ENCODE measurements at regions not wholly inside any gene's neighbourhood (a gene's known extent, or its start where the extent isn't known, plus 50 kb on each side); places are given as distances from the start of the nearest gene placed in this dataset.

DNA sequence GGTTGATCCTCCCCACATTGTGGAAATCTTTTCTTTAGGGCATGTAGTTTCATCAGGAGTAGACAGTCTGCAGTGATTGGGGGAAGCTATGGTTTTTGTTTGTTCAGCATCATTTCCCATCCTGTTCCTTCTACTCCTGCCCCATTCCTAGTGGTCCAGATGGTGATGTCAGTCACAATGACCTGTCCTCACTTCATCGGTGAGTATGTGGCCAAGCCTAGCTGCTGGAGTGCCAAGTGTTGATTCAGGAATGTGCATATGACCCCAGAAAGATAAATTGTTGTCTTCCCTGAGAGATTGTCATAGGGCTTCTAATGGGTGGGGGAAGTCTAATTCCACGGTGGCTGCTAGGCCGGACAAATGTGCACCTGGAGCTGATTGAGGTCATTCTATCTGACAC, 130.6 kb upstream of the FAT1 start:
- H3K9me3 ChIP-seq (ENCODE audit: control insufficient read depth in 2 of 3, insufficient read depth in 1 of 3, low read length in 3 of 3) = peaks cover 0 to 4% (median 0%) of the 10 kb centered on the region in 3 donors

GRCh38 chr4:186855111-186855510, 131.5 kb upstream of the FAT1 start:
- Histone ChIP-seq H3K36me3 (ENCODE audit: control insufficient read depth in 2 of 3, insufficient read depth in 3 of 3, low read length in 3 of 3) (no peaks in the 10 kb centered on the region), H3K27me3 (ENCODE audit: control insufficient read depth, insufficient read depth, low read length) (no peaks in the 10 kb centered on the region), H3K4me1 (ENCODE audit: control insufficient read depth in 2 of 3, insufficient read depth in 2 of 3, low read depth in 1 of 3, low read length in 3 of 3) (no peaks in the 10 kb centered on the region), H3K4me3 (ENCODE audit: low read length in 3 of 3) (no peak overlapping the region), H3K27ac (ENCODE audit: low read depth in 2 of 2, low read length in 2 of 2) (no peak overlapping the region), H3K9me3 (ENCODE audit: control insufficient read depth in 2 of 3, insufficient read depth in 1 of 3, low read length in 3 of 3) (peaks cover 0 to 4% (median 0%) of the 10 kb centered on the region in 3 donors), H3K9ac (ENCODE audit: low read length in 3 of 3) (no peak overlapping the region)
- TF ChIP-seq, protein P1, sequence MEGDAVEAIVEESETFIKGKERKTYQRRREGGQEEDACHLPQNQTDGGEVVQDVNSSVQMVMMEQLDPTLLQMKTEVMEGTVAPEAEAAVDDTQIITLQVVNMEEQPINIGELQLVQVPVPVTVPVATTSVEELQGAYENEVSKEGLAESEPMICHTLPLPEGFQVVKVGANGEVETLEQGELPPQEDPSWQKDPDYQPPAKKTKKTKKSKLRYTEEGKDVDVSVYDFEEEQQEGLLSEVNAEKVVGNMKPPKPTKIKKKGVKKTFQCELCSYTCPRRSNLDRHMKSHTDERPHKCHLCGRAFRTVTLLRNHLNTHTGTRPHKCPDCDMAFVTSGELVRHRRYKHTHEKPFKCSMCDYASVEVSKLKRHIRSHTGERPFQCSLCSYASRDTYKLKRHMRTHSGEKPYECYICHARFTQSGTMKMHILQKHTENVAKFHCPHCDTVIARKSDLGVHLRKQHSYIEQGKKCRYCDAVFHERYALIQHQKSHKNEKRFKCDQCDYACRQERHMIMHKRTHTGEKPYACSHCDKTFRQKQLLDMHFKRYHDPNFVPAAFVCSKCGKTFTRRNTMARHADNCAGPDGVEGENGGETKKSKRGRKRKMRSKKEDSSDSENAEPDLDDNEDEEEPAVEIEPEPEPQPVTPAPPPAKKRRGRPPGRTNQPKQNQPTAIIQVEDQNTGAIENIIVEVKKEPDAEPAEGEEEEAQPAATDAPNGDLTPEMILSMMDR (IDR thresholded peaks at IDR 0.05; ENCODE audit: borderline replicate concordance, extremely low read depth, insufficient read depth) = no peak
- intact Hi-C loops (cut with DNase I) = no loop called here
- DNase-seq (no peak), FAIRE-seq (no peak)

More for the DNA sequence above, 130.6 kb upstream of the FAT1 start:
- no peak overlapping the region for H3K27ac ChIP-seq (ENCODE audit: low read depth in 2 of 2, low read length in 2 of 2)
- H3K27me3 ChIP-seq (ENCODE audit: control insufficient read depth, insufficient read depth, low read length) = no peaks in the 10 kb centered on the region
- H3K9ac ChIP-seq (ENCODE audit: low read length in 3 of 3) = no peak overlapping the region
- no peak overlapping the region for H3K4me3 ChIP-seq (ENCODE audit: low read length in 3 of 3)
- no peak for FAIRE-seq
- TF ChIP-seq, protein P1 (IDR thresholded peaks at IDR 0.05; ENCODE audit: borderline replicate concordance, extremely low read depth, insufficient read depth) = no peak
- H3K4me1 ChIP-seq (ENCODE audit: control insufficient read depth in 2 of 3, insufficient read depth in 2 of 3, low read depth in 1 of 3, low read length in 3 of 3) = no peaks in the 10 kb centered on the region
- intact Hi-C loops (cut with DNase I) = no loop called here
- DNase-seq = no peak
- H3K36me3 ChIP-seq (ENCODE audit: control insufficient read depth in 2 of 3, insufficient read depth in 3 of 3, low read length in 3 of 3) = no peaks in the 10 kb centered on the region

DNA sequence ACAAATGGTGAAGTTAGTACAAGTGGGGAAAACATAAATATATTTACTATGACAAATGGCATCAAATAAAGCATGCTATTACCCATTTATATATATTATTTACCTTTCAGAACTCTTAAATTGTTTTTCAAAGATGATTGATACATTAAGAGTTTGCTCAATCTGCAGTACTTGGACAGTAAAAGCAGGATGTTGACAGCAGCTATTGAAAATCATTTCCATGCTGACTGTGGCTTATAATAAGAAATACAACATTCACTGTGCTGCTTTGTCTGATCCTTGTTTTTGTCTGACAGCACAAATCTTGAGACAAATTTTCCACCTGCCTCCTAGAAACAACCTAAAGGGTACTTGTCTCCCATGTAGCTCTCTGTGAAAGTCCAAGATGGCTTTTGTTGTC, 134.1 kb upstream of the FAT1 start:
- H3K27ac ChIP-seq (ENCODE audit: low read depth in 2 of 2, low read length in 2 of 2) = no peak overlapping the region
- no peaks in the 10 kb centered on the region for H3K27me3 ChIP-seq (ENCODE audit: control insufficient read depth, insufficient read depth, low read length)
- H3K9me3 ChIP-seq (ENCODE audit: control insufficient read depth in 2 of 3, insufficient read depth in 1 of 3, low read length in 3 of 3) = no peaks in the 10 kb centered on the region
- intact Hi-C loops (cut with DNase I) = no loop called here
- H3K4me1 ChIP-seq (ENCODE audit: control insufficient read depth in 2 of 3, insufficient read depth in 2 of 3, low read depth in 1 of 3, low read length in 3 of 3) = no peaks in the 10 kb centered on the region
- DNase-seq (no peak), FAIRE-seq (no peak)
- H3K4me3 ChIP-seq (ENCODE audit: low read length in 3 of 3) = no peak overlapping the region
- H3K36me3 ChIP-seq (ENCODE audit: control insufficient read depth in 2 of 3, insufficient read depth in 3 of 3, low read length in 3 of 3) = no peaks in the 10 kb centered on the region
- no peak overlapping the region for H3K9ac ChIP-seq (ENCODE audit: low read length in 3 of 3)
- TF ChIP-seq, protein P1 (IDR thresholded peaks at IDR 0.05; ENCODE audit: borderline replicate concordance, extremely low read depth, insufficient read depth) = no peak

DNA sequence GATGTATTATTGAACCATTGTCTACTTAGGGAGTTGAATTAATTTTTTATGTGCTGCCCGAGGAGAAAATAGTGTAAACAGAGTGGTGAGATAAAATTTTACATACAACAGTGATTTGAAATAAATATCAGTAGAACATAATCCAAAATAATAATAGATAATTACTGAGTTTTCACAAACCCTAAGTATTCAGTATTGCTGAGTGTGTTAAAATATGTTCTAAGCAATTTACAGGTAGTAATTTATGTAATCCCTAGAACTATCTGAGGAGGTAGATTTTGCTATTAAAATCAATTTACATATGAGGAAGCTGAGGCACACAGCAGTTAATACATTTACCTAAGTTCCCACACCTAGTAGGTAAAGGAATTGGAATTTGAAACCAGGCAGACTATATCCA, 134.7 kb upstream of the FAT1 start:
- no peaks in the 10 kb centered on the region for H3K9me3 ChIP-seq (ENCODE audit: control insufficient read depth in 2 of 3, insufficient read depth in 1 of 3, low read length in 3 of 3)
- H3K4me1 ChIP-seq (ENCODE audit: control insufficient read depth in 2 of 3, insufficient read depth in 2 of 3, low read depth in 1 of 3, low read length in 3 of 3) = no peaks in the 10 kb centered on the region
- DNase-seq (no peak), FAIRE-seq (no peak)
- no peak overlapping the region for H3K4me3 ChIP-seq (ENCODE audit: low read length in 3 of 3)
- no peaks in the 10 kb centered on the region for H3K36me3 ChIP-seq (ENCODE audit: control insufficient read depth in 2 of 3, insufficient read depth in 3 of 3, low read length in 3 of 3)
- no peaks in the 10 kb centered on the region for H3K27me3 ChIP-seq (ENCODE audit: control insufficient read depth, insufficient read depth, low read length)
- intact Hi-C loops (cut with DNase I) = no loop called here
- H3K27ac ChIP-seq (ENCODE audit: low read depth in 2 of 2, low read length in 2 of 2) = no peak overlapping the region
- TF ChIP-seq, protein P1 (IDR thresholded peaks at IDR 0.05; ENCODE audit: borderline replicate concordance, extremely low read depth, insufficient read depth) = no peak
- H3K9ac ChIP-seq (ENCODE audit: low read length in 3 of 3) = no peak overlapping the region

Measured in kidney (tissue), 13 donors.